ENCODE measurements at regions not wholly inside any gene's neighbourhood (a gene's known extent, or its start where the extent isn't known, plus 50 kb on each side); places are given as distances from the start of the nearest gene placed in this dataset.

- no peak for DNase-seq (ENCODE audit: low spot score)
Observed at GRCh38 chr2:217749008-217749407, 253.8 kb downstream of the TNS1 start.

- no peak for DNase-seq (ENCODE audit: low spot score)
Observed at GRCh38 chr2:217746808-217747207, 256.0 kb downstream of the TNS1 start.

- no peak for DNase-seq (ENCODE audit: low spot score)
Observed at GRCh38 chr2:217743966-217744761, 258.6 kb downstream of the TNS1 start.

GRCh38 chr2:217743407-217743806 is 259.4 kb downstream of the TNS1 start:
- no peak for DNase-seq (ENCODE audit: low spot score)

GRCh38 chr2:217742841-217743240 is 260.0 kb downstream of the TNS1 start:
- no peak for DNase-seq (ENCODE audit: low spot score)

- DNase-seq (ENCODE audit: low spot score), result no peak
Observed at GRCh38 chr2:217742276-217742675, 260.5 kb downstream of the TNS1 start.

GRCh38 chr2:217741381-217741955 is 261.3 kb downstream of the TNS1 start:
- no peak for DNase-seq (ENCODE audit: low spot score)

- DNase-seq (ENCODE audit: low spot score), result no peak
Observed at GRCh38 chr2:217740756-217741155, 262.0 kb downstream of the TNS1 start.

GRCh38 chr2:217740178-217740577 is 262.6 kb downstream of the TNS1 start:
- DNase-seq (ENCODE audit: low spot score), result no peak

GRCh38 chr2:217739741-217740140 is 263.1 kb downstream of the TNS1 start:
- no peak for DNase-seq (ENCODE audit: low spot score)

GRCh38 chr2:217738061-217738460 is 264.7 kb downstream of the TNS1 start:
- no peak for DNase-seq (ENCODE audit: low spot score)

GRCh38 chr2:217736776-217737550 is 265.8 kb downstream of the TNS1 start:
- DNase-seq (ENCODE audit: low spot score), result no peak

- DNase-seq (ENCODE audit: low spot score), result no peak
Observed at GRCh38 chr2:217735899-217736298, 266.9 kb downstream of the TNS1 start.

GRCh38 chr2:217735034-217735433 is 267.8 kb downstream of the TNS1 start:
- DNase-seq (ENCODE audit: low spot score), result no peak

GRCh38 chr2:217733461-217733860 is 269.3 kb downstream of the TNS1 start:
- no peak for DNase-seq (ENCODE audit: low spot score)

GRCh38 chr2:217732992-217733391 is 269.8 kb downstream of the TNS1 start:
- DNase-seq (ENCODE audit: low spot score), result no peak

- DNase-seq (ENCODE audit: low spot score), result no peak
Observed at GRCh38 chr2:217731805-217732204, 271.0 kb downstream of the TNS1 start.

GRCh38 chr2:217729421-217730053 is 273.3 kb downstream of the TNS1 start:
- no peak for DNase-seq (ENCODE audit: low spot score)

- no peak for DNase-seq (ENCODE audit: low spot score)
Observed at GRCh38 chr2:217727801-217728200, 275.0 kb downstream of the TNS1 start.

GRCh38 chr2:217725409-217725808 is 277.4 kb downstream of the TNS1 start:
- no peak for DNase-seq (ENCODE audit: low spot score)

GRCh38 chr2:217724471-217724870 is 278.3 kb downstream of the TNS1 start:
- no peak for DNase-seq (ENCODE audit: low spot score)

GRCh38 chr2:217723981-217724380 is 278.8 kb downstream of the TNS1 start:
- DNase-seq (ENCODE audit: low spot score), result no peak

Data from HT-29 (cell line).